B cell (primary cell): ENCODE measurements at regions not wholly inside any gene's neighbourhood (a gene's known extent, or its start where the extent isn't known, plus 50 kb on each side); places are given as distances from the start of the nearest gene placed in this dataset.

Source experiments
- ATAC-seq: fragments of 200-7000 bp; cut with Tn5 transposase; one replicate; pipeline ENCODE4 v1.10.0; 2021; ENCODE audit warnings: low read depth, mild to moderate bottlenecking, moderate number of reproducible peaks, moderate library complexity
- CTCF ChIA-PET: fragments of 350-600 bp; sonication (Branson Sonifier 250); formaldehyde crosslinking; loops from one replicate; lab custom pipeline; 2021; ENCODE audit warnings: antibody characterized with exemption, inconsistent platforms; lab: Charles Lee
- POLR2A ChIA-PET: fragments of 350-600 bp; sonication (Branson Sonifier 250); formaldehyde crosslinking; loops from one replicate; lab custom pipeline; 2021; ENCODE audit warnings: antibody characterized with exemption; lab: Charles Lee
- DNase-seq: peaks from one replicate; pipeline ENCODE4 v3.0.0; 2013
- H2AFZ ChIP-seq: 2 replicates; pipeline ENCODE4 v1.6.1; 2012; ENCODE audit warnings: mild to moderate bottlenecking, low read depth, low read length; ENCODE audit not compliant: insufficient read depth, poor library complexity, severe bottlenecking
- H3K27ac ChIP-seq, 2 donors: 1 replicate in 1 of 2; 2 replicates in 1 of 2; pipeline ENCODE4 v1.5.1; 2012 to 2013; ENCODE audit warnings: low read length in 2 of 2, mild to moderate bottlenecking in 2 of 2, moderate library complexity in 1 of 2
- H3K27me3 ChIP-seq, 4 experiments: fragments of 200-600 bp in 1 of 4; sonication (generic) in 1 of 4; replicated peaks in 1 of 4; 1 replicate in 2 of 4; 2 replicates in 2 of 4; pipeline versions ENCODE4 v1.6.1 to v1.7.0; 2013 to 2016; ENCODE audit warnings: low read length in 3 of 4, mild to moderate bottlenecking in 2 of 4, mixed read lengths in 1 of 4, moderate library complexity in 1 of 4; ENCODE audit not compliant: insufficient read depth in 4 of 4, control insufficient read depth in 3 of 4; ENCODE audit errors: control extremely low read depth in 1 of 4
- H3K36me3 ChIP-seq, 2 experiments: replicated peaks in 1 of 2; 1 replicate in 1 of 2; 2 replicates in 1 of 2; pipeline versions ENCODE4 v1.6.1 to v1.7.1; 2013; ENCODE audit warnings: low read length in 1 of 2; ENCODE audit not compliant: insufficient read depth in 2 of 2, control insufficient read depth in 1 of 2; ENCODE audit errors: control extremely low read depth in 1 of 2, extremely low read depth in 1 of 2
- H3K4me1 ChIP-seq, 2 donors: fragments of 200-600 bp in 1 of 2; sonication (generic) in 1 of 2; 1 replicate in 1 of 2; 2 replicates in 1 of 2; pipeline versions ENCODE4 v1.5.1 to v1.6.1; 2013 to 2017; ENCODE audit warnings: low read length in 2 of 2; ENCODE audit not compliant: control insufficient read depth in 2 of 2, insufficient read depth in 2 of 2
- H3K4me2 ChIP-seq: replicated peaks from 2 replicates; pipeline ENCODE3; 2012; ENCODE audit warnings: mild to moderate bottlenecking, low read depth, low read length; ENCODE audit not compliant: poor library complexity, severe bottlenecking
- H3K4me3 ChIP-seq, 5 experiments: fragments of 200-600 bp in 1 of 5; sonication (generic) in 1 of 5; 1 replicate in 3 of 5; 2 replicates in 2 of 5; pipeline versions ENCODE4 v1.5.1 to v1.7.0; 2011 to 2016; ENCODE audit warnings: low read length in 4 of 5, mild to moderate bottlenecking in 4 of 5, low read depth in 2 of 5, control low read depth in 1 of 5, moderate library complexity in 1 of 5; ENCODE audit not compliant: insufficient read depth in 1 of 5; ENCODE audit errors: control extremely low read depth in 1 of 5, extremely low read depth in 1 of 5
- H3K79me2 ChIP-seq: fragments of 200-600 bp; sonication (generic); one replicate; pipeline ENCODE4 v1.6.0; 2016; ENCODE audit warnings: low read length; ENCODE audit not compliant: control insufficient read depth, insufficient read depth
- H3K9ac ChIP-seq: fragments of 200-600 bp; sonication (generic); 2 replicates; pipeline ENCODE4 v1.6.1; 2017; ENCODE audit warnings: mild to moderate bottlenecking, low read length, moderate library complexity
- H3K9me3 ChIP-seq, 3 donors: one replicate each; pipeline versions ENCODE4 v1.6.1 to v1.7.1; 2013; ENCODE audit warnings: low read length in 2 of 3; ENCODE audit not compliant: control insufficient read depth in 2 of 3, insufficient read depth in 1 of 3; ENCODE audit errors: control extremely low read depth in 1 of 3
- H4K20me1 ChIP-seq: 2 replicates; pipeline ENCODE4 v1.6.0; 2012; ENCODE audit warnings: mild to moderate bottlenecking, low read length; ENCODE audit not compliant: insufficient read depth, control insufficient read depth, poor library complexity, severe bottlenecking
- H3K27ac Mint-ChIP-seq: one replicate; pipeline ENCODE4 v1.8.0; 2021; ENCODE audit warnings: mixed read lengths
- H3K27me3 Mint-ChIP-seq: one replicate; pipeline ENCODE4 v1.8.0; 2021; ENCODE audit warnings: mixed read lengths
- H3K4me1 Mint-ChIP-seq: one replicate; pipeline ENCODE4 v1.8.0; 2021; ENCODE audit warnings: mixed read lengths
- H3K4me3 Mint-ChIP-seq: one replicate; pipeline ENCODE4 v1.8.0; 2021; ENCODE audit warnings: mixed read lengths
- H3K9me3 Mint-ChIP-seq: one replicate; pipeline ENCODE4 v1.8.0; 2022; ENCODE audit warnings: mixed read lengths; ENCODE audit not compliant: insufficient read depth
- EZH2 ChIP-seq: IDR thresholded peaks from 2 replicates; pipeline ENCODE4 v1.6.1; 2012; ENCODE audit warnings: borderline replicate concordance, low read depth, mild to moderate bottlenecking, moderate library complexity, low read length; ENCODE audit not compliant: insufficient read depth, poor library complexity, severe bottlenecking
- WGBS: methylation state at CpG from one replicate; pipeline ENCODE4 v1.1.5; 2013; ENCODE audit warnings: missing lambda C conversion rate; ENCODE audit not compliant: insufficient coverage; 5-methylcytosine and 5-hydroxymethylcytosine counted together
- intact Hi-C: fragments of 100-400 bp; cut with micrococcal nuclease; formaldehyde crosslinking; loops from one replicate; pipeline ENCODE4 v1.10.0; 2022
- TF ChIP-seq, protein P1 (sequence below): fragments of 200-600 bp; IDR thresholded peaks from one replicate; pipeline ENCODE4 v1.8.0; 2022; ENCODE audit warnings: antibody characterized with exemption, mild to moderate bottlenecking

GRCh38 chr15:29990954-29991353 is 91.8 kb upstream of the GOLGA8J start:
- Histone ChIP-seq H3K4me2 (no peak overlapping the region), H3K4me3 (no peak overlapping the region), H3K9ac (no peak overlapping the region), H3K36me3 (no peaks in the 10 kb centered on the region), H3K27ac (no peak overlapping the region), H3K27me3 (no peaks in the 10 kb centered on the region), H2AFZ (no peak overlapping the region), H3K79me2 (no peaks in the 10 kb centered on the region), H3K9me3 (peaks cover 0 to 8% (median 0%) of the 10 kb centered on the region in 3 donors), H3K4me1 (no peaks in the 10 kb centered on the region), H4K20me1 (no peaks in the 10 kb centered on the region)
- no peaks in the 10 kb centered on the region for H3K9me3 Mint-ChIP-seq
- intact Hi-C loops, result no loop called here
- DNase-seq (no peak), ATAC-seq (no peak)
- H3K4me1 Mint-ChIP-seq, result no peaks in the 10 kb centered on the region
- H3K4me3 Mint-ChIP-seq, result no peak overlapping the region
- ChIA-PET CTCF (no interaction called here), POLR2A (no interaction called here)
- 89% methylated on average over 1 of the region's 4 CpGs for WGBS
- TF ChIP-seq, protein P1, sequence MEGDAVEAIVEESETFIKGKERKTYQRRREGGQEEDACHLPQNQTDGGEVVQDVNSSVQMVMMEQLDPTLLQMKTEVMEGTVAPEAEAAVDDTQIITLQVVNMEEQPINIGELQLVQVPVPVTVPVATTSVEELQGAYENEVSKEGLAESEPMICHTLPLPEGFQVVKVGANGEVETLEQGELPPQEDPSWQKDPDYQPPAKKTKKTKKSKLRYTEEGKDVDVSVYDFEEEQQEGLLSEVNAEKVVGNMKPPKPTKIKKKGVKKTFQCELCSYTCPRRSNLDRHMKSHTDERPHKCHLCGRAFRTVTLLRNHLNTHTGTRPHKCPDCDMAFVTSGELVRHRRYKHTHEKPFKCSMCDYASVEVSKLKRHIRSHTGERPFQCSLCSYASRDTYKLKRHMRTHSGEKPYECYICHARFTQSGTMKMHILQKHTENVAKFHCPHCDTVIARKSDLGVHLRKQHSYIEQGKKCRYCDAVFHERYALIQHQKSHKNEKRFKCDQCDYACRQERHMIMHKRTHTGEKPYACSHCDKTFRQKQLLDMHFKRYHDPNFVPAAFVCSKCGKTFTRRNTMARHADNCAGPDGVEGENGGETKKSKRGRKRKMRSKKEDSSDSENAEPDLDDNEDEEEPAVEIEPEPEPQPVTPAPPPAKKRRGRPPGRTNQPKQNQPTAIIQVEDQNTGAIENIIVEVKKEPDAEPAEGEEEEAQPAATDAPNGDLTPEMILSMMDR, result no peak
- no peak for TF ChIP-seq EZH2
- no peaks in the 10 kb centered on the region for H3K27me3 Mint-ChIP-seq
- no peak overlapping the region for H3K27ac Mint-ChIP-seq

- Histone ChIP-seq H2AFZ (no peak overlapping the region), H3K4me1 (no peaks in the 10 kb centered on the region), H3K27me3 (no peaks in the 10 kb centered on the region), H3K36me3 (no peaks in the 10 kb centered on the region), H3K9ac (no peak overlapping the region), H3K27ac (no peak overlapping the region), H4K20me1 (no peaks in the 10 kb centered on the region), H3K9me3 (peaks cover 0 to 10% (median 0%) of the 10 kb centered on the region in 3 donors), H3K4me2 (no peak overlapping the region), H3K79me2 (no peaks in the 10 kb centered on the region), H3K4me3 (no peak overlapping the region)
- ChIA-PET CTCF (no interaction called here), POLR2A (no interaction called here)
- Mint-ChIP-seq H3K4me3 (no peak overlapping the region), H3K27me3 (no peaks in the 10 kb centered on the region), H3K9me3 (no peaks in the 10 kb centered on the region), H3K4me1 (no peaks in the 10 kb centered on the region), H3K27ac (no peak overlapping the region)
- intact Hi-C loops, result no loop called here
- ATAC-seq, result no peak
- no peak for DNase-seq
- TF ChIP-seq, protein P1, result no peak
- TF ChIP-seq EZH2, result no peak
- WGBS, result 100% methylated on average over 1 of the region's 2 CpGs
Observed at GRCh38 chr15:29990035-29990434, 92.7 kb upstream of the GOLGA8J start.
